ENCODE measurements at regions not wholly inside any gene's neighbourhood (a gene's known extent, or its start where the extent isn't known, plus 50 kb on each side); places are given as distances from the start of the nearest gene placed in this dataset.
A peak's percentile ranks its signal among the peaks of the same experiment; 100 is the strongest.

DNA sequence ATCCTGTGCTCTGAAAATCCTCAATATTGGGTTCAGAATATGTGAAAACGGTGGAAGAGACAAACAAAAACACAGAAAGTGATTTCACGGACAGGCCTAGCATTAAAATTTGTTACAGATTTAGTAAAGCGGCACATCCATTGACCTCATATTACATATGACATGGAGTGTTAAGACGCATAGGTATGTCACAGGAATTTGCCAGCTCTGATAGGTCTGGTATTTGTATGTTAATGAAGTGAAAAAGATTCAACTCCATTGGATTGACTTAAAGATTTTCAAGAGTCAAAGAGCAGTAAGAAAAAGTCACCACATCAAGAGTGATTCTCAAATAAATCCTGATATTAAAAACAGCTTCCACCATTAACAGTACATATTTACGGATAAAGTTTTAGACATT lies 396.5 kb upstream of the SEMA6A start:
- Mint-ChIP-seq H3K36me3 (ENCODE audit: insufficient read depth in 1 of 3, low read depth in 3 of 3) (peaks cover 4 to 19% (median 4%) of the 10 kb centered on the region in 3 experiments), H3K4me3 (no peak overlapping the region), H3K27ac (peak overlapping the region in 1 of 3 experiments; percentile 24; a peak in 1 of 7 replicates), H3K27me3 (ENCODE audit: low read depth) (no peaks in the 10 kb centered on the region), H3K4me1 (peaks cover 13 to 19% of the 10 kb centered on the region in 2 experiments), H3K9me3 (peaks cover 16 to 24% of the 10 kb centered on the region in 2 experiments)
- H4K91ac ChIP-seq (ENCODE audit: insufficient read length, low read depth, low read length), result no peak overlapping the region
- no CpG with 5 or more reads among the region's 5 CpGs for WGBS (ENCODE audit: extremely low coverage, insufficient read length, low lambda C conversion rate)
- H3K23ac ChIP-seq (ENCODE audit: insufficient read length, low read depth, low read length), result no peak overlapping the region
- H3K4me2 ChIP-seq (ENCODE audit: insufficient read depth, insufficient read length, low read length), result no peak overlapping the region
- no peaks in the 10 kb centered on the region for H3K9me3 ChIP-seq (ENCODE audit: control insufficient read depth, low read depth, low read length)
- no peak overlapping the region for H2BK15ac ChIP-seq (ENCODE audit: low read depth, low read length)
- peaks cover 2% of the 10 kb centered on the region; the same call in 1 of the 2 replicates for H3K4me1 ChIP-seq (ENCODE audit: insufficient read depth, low read length)
- no peak overlapping the region for H3K4ac ChIP-seq (ENCODE audit: low read depth, low read length)
- H3K79me1 ChIP-seq (ENCODE audit: insufficient read depth, low read depth, low read length, poor library complexity, severe bottlenecking), result no peaks in the 10 kb centered on the region
- no peak overlapping the region for H4K8ac ChIP-seq (replicated peaks; ENCODE audit: insufficient read length, low read depth, low read length)
- no peaks in the 10 kb centered on the region for H3K23me2 ChIP-seq (ENCODE audit: insufficient read length, low read depth, low read length, poor library complexity, severe bottlenecking)
- TF ChIP-seq, protein P1, sequence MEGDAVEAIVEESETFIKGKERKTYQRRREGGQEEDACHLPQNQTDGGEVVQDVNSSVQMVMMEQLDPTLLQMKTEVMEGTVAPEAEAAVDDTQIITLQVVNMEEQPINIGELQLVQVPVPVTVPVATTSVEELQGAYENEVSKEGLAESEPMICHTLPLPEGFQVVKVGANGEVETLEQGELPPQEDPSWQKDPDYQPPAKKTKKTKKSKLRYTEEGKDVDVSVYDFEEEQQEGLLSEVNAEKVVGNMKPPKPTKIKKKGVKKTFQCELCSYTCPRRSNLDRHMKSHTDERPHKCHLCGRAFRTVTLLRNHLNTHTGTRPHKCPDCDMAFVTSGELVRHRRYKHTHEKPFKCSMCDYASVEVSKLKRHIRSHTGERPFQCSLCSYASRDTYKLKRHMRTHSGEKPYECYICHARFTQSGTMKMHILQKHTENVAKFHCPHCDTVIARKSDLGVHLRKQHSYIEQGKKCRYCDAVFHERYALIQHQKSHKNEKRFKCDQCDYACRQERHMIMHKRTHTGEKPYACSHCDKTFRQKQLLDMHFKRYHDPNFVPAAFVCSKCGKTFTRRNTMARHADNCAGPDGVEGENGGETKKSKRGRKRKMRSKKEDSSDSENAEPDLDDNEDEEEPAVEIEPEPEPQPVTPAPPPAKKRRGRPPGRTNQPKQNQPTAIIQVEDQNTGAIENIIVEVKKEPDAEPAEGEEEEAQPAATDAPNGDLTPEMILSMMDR (conservative IDR thresholded peaks at IDR 0.05), result no peak
- no peaks in the 10 kb centered on the region for H4K20me1 ChIP-seq (ENCODE audit: control insufficient read depth, insufficient read depth, insufficient read length)
- no peaks in the 10 kb centered on the region for H3K27me3 ChIP-seq (ENCODE audit: insufficient read depth, low read length)
- no peak overlapping the region for H3K14ac ChIP-seq (ENCODE audit: insufficient read depth, low read length)
- H2BK12ac ChIP-seq (ENCODE audit: insufficient read length, low read depth, low read length), result no peak overlapping the region
- H4K5ac ChIP-seq (ENCODE audit: insufficient read length, low read depth, low read length), result no peak overlapping the region
- H2BK5ac ChIP-seq (ENCODE audit: insufficient read length, low read length), result no peak overlapping the region
- no peak overlapping the region for H2AFZ ChIP-seq (ENCODE audit: low read length)
- H3K9ac ChIP-seq (ENCODE audit: extremely low read depth, insufficient read length, low read length), result no peak overlapping the region
- H3T11ph ChIP-seq (ENCODE audit: low read length), result no peak overlapping the region
- no peak overlapping the region for H2BK120ac ChIP-seq (ENCODE audit: low read depth, low read length, poor library complexity, severe bottlenecking)
- DNase-seq, result no peak
- H2AK5ac ChIP-seq (ENCODE audit: insufficient read length, low read length), result no peak overlapping the region
- H3K56ac ChIP-seq (ENCODE audit: insufficient read length, low read depth, low read length), result no peak overlapping the region
- H3K18ac ChIP-seq (ENCODE audit: insufficient read length, low read depth, low read length), result no peak overlapping the region
- no peak overlapping the region for H2BK20ac ChIP-seq (ENCODE audit: low read depth, low read length, poor library complexity, severe bottlenecking)
- H3K79me2 ChIP-seq (ENCODE audit: insufficient read depth, low read length), result no peaks in the 10 kb centered on the region
- H3K27ac ChIP-seq (ENCODE audit: insufficient read length, low read depth, low read length), result no peak overlapping the region
